ENCODE measurements at regions not wholly inside any gene's neighbourhood (a gene's known extent, or its start where the extent isn't known, plus 50 kb on each side); places are given as distances from the start of the nearest gene placed in this dataset.

DNA sequence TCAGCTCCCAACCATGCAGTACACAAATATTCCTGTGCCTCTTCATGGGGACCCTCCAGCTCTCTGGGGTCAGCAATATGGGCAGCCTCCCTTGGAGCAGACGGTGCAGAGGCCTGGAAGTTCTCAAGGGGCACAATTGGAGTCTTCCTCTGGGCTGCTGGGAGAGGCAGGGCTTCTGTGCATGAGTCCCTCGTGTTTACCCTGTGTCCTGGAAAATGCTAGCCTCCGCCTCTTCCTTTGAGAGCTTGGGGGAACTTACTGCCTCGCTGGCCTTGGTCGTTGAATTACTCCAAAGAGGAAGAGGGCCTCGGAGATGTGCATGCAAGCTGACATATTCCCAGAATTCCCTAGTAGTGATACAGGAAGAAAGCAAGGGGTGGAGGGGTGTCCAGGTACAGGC, 284.4 kb upstream of the IGF1R start:
- Histone ChIP-seq H3K36me3 (ENCODE audit: insufficient read depth, low read length) (no peaks in the 10 kb centered on the region), H2AFZ (ENCODE audit: low read length) (no peak overlapping the region), H3K4me3 (ENCODE audit: low read length, poor library complexity, severe bottlenecking) (no peak overlapping the region)

DNA sequence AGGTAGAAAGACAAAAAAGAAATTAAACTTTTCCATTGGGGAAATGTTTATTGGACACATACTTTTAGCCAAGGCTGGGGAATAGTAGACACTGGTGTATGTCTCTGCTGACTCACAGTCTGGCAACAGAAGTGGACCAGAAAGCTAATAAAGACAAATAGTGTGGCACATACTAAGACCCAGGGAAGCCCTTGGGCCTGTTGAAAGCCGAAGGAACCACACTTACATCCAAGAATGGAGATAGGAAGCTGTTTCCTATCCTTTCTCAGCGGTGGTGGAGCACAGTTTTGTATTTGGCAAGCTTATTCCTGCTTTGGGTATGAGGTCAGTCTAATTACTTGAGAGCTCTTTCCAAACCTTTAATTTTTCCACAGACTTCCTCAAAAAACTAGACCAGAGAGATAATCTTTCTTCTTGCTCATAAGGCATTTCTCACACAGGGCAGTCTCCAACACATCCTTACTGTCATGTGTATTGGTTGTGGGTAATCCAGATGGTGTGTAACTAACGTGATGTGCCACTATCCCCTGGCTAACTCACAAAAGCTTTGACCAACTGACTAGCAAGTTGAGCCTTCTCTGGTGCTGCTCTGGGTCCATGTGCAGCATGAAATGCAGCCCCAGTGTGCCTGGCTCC, 279.1 kb upstream of the IGF1R start:
- Histone ChIP-seq H3F3A (ENCODE audit: low read depth) (no peaks in the 10 kb centered on the region), H2AFZ (ENCODE audit: low read length) (no peak overlapping the region), H3K4me2 (ENCODE audit: low read depth, low read length, poor library complexity, severe bottlenecking) (no peak overlapping the region), H3K4me3 (ENCODE audit: low read length, poor library complexity, severe bottlenecking) (no peak overlapping the region), H3K36me3 (ENCODE audit: insufficient read depth, low read length) (no peaks in the 10 kb centered on the region), H3K9ac (ENCODE audit: low read depth, low read length, poor library complexity, severe bottlenecking) (no peak overlapping the region), H3K4me1 (ENCODE audit: insufficient read depth, low read length, poor library complexity, severe bottlenecking) (no peaks in the 10 kb centered on the region), H4K20me1 (ENCODE audit: insufficient read depth, low read length, poor library complexity, severe bottlenecking) (no peaks in the 10 kb centered on the region), H3K9me2 (replicated peaks; ENCODE audit: low read depth, low read length) (no peaks in the 10 kb centered on the region), H3K79me2 (ENCODE audit: insufficient read depth, low read length) (no peaks in the 10 kb centered on the region), H3K27me3 (ENCODE audit: insufficient read depth, low read length, poor library complexity, severe bottlenecking) (no peaks in the 10 kb centered on the region), H3K9me3 (ENCODE audit: insufficient read depth, low read depth, low read length) (no peaks in the 10 kb centered on the region; the same call in 1 of the 2 replicates)
- TF ChIP-seq EZH2phosphoT487 (IDR thresholded peaks at IDR 0.05; ENCODE audit: borderline replicate concordance), result no peak
- TF ChIP-seq, protein P1, sequence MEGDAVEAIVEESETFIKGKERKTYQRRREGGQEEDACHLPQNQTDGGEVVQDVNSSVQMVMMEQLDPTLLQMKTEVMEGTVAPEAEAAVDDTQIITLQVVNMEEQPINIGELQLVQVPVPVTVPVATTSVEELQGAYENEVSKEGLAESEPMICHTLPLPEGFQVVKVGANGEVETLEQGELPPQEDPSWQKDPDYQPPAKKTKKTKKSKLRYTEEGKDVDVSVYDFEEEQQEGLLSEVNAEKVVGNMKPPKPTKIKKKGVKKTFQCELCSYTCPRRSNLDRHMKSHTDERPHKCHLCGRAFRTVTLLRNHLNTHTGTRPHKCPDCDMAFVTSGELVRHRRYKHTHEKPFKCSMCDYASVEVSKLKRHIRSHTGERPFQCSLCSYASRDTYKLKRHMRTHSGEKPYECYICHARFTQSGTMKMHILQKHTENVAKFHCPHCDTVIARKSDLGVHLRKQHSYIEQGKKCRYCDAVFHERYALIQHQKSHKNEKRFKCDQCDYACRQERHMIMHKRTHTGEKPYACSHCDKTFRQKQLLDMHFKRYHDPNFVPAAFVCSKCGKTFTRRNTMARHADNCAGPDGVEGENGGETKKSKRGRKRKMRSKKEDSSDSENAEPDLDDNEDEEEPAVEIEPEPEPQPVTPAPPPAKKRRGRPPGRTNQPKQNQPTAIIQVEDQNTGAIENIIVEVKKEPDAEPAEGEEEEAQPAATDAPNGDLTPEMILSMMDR (conservative IDR thresholded peaks at IDR 0.05; ENCODE audit: low read length), result no peak

More for the DNA sequence above, 284.4 kb upstream of the IGF1R start:
- H3K4me1 ChIP-seq (ENCODE audit: insufficient read depth, low read length, poor library complexity, severe bottlenecking), result no peaks in the 10 kb centered on the region
- no peaks in the 10 kb centered on the region for H3K27me3 ChIP-seq (ENCODE audit: insufficient read depth, low read length, poor library complexity, severe bottlenecking)
- no peaks in the 10 kb centered on the region for H3K9me3 ChIP-seq (ENCODE audit: insufficient read depth, low read depth, low read length)
- H3K9me2 ChIP-seq (replicated peaks; ENCODE audit: low read depth, low read length), result no peaks in the 10 kb centered on the region
- no peaks in the 10 kb centered on the region for H3F3A ChIP-seq (ENCODE audit: low read depth)
- H3K79me2 ChIP-seq (ENCODE audit: insufficient read depth, low read length), result no peaks in the 10 kb centered on the region
- no peak overlapping the region for H3K4me2 ChIP-seq (ENCODE audit: low read depth, low read length, poor library complexity, severe bottlenecking)
- H4K20me1 ChIP-seq (ENCODE audit: insufficient read depth, low read length, poor library complexity, severe bottlenecking), result no peaks in the 10 kb centered on the region
- TF ChIP-seq EZH2phosphoT487 (IDR thresholded peaks at IDR 0.05; ENCODE audit: borderline replicate concordance), result no peak
- TF ChIP-seq, protein P1 (conservative IDR thresholded peaks at IDR 0.05; ENCODE audit: low read length), result no peak
- no peak overlapping the region for H3K9ac ChIP-seq (ENCODE audit: low read depth, low read length, poor library complexity, severe bottlenecking)

DNA sequence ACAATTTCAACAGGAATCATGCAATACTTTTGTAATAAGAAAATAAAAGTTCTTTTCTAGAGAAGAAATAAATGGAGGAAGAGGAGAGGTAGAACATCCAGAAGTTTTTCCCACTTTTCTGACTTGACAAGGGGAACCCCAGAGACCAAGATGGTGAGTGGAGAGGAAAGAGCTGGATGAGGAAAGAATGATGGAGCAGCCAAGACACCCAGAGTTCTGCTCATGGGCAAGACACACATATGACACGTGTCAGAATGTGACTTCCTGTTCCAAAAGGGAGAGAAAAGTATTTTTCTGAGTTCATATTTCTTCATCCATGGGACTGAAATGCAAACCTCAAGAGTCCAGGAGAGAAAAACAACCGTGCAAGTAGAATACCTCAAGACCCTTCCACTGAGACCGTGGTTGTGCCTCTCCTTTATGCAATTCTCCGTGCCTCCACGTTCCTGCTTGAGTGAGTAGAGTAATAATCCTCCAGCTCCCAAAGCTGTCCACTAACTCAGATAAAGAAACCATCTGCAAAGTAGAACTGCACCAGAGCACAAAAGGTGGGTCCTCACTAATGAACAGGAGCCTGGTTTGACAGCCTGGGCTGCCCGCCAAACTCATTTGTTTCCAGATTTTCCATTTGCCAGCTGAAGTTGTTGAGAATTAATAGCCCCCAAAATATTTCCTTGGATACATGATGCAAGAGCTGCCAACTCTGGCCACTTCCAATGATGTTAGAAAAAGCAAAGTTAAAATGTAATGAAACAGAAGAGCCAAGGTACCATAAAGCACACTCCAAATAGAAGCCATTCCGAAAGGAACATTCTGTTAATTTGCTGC, 272.6 kb upstream of the IGF1R start:
- H3K4me2 ChIP-seq (ENCODE audit: low read depth, low read length, poor library complexity, severe bottlenecking), result no peak overlapping the region
- H3K4me3 ChIP-seq (ENCODE audit: low read length, poor library complexity, severe bottlenecking), result no peak overlapping the region
- no peaks in the 10 kb centered on the region for H3F3A ChIP-seq (ENCODE audit: low read depth)
- no peaks in the 10 kb centered on the region for H4K20me1 ChIP-seq (ENCODE audit: insufficient read depth, low read length, poor library complexity, severe bottlenecking)
- no peaks in the 10 kb centered on the region for H3K4me1 ChIP-seq (ENCODE audit: insufficient read depth, low read length, poor library complexity, severe bottlenecking)
- no peak for TF ChIP-seq EZH2phosphoT487 (IDR thresholded peaks at IDR 0.05; ENCODE audit: borderline replicate concordance)
- TF ChIP-seq, protein P1 (conservative IDR thresholded peaks at IDR 0.05; ENCODE audit: low read length), result no peak
- no peaks in the 10 kb centered on the region for H3K36me3 ChIP-seq (ENCODE audit: insufficient read depth, low read length)
- no peaks in the 10 kb centered on the region; the same call in 1 of the 2 replicates for H3K9me3 ChIP-seq (ENCODE audit: insufficient read depth, low read depth, low read length)
- no peak overlapping the region for H2AFZ ChIP-seq (ENCODE audit: low read length)
- no peaks in the 10 kb centered on the region for H3K79me2 ChIP-seq (ENCODE audit: insufficient read depth, low read length)
- no peaks in the 10 kb centered on the region for H3K9me2 ChIP-seq (replicated peaks; ENCODE audit: low read depth, low read length)
- no peak overlapping the region for H3K9ac ChIP-seq (ENCODE audit: low read depth, low read length, poor library complexity, severe bottlenecking)
- no peaks in the 10 kb centered on the region for H3K27me3 ChIP-seq (ENCODE audit: insufficient read depth, low read length, poor library complexity, severe bottlenecking)

Measured in Loucy (cell line).